22Rv1 (cell line): ENCODE measurements at regions not wholly inside any gene's neighbourhood (a gene's known extent, or its start where the extent isn't known, plus 50 kb on each side); places are given as distances from the start of the nearest gene placed in this dataset.

Source experiments
- ZFX ChIP-seq: fragments of 450-650 bp; IDR thresholded peaks from 2 replicates; pipeline ENCODE4 v1.6.1; 2017; ENCODE audit warnings: antibody characterized with exemption, borderline replicate concordance
- TF ChIP-seq, protein P1 (sequence below): fragments of 450-650 bp; IDR thresholded peaks from 2 replicates; pipeline ENCODE4 v1.5.1; 2017; ENCODE audit warnings: mild to moderate bottlenecking

DNA sequence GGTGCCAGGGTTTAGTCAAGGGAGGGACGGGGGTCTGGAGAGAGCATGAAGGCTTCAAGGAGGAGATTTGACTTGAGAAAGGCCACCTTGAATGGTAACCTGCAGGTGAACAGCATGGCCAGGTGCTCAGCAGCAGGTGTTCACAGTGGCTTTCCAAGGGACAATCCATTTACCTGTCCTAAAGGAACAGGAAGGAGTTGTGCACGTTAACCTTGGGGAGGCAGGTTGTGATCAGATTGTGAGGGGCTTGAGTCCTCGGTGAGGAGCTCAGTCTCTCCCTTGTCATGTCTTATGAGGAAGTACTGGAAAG, 120.1 kb upstream of the ERCC6L2 start:
- TF ChIP-seq, protein P1, sequence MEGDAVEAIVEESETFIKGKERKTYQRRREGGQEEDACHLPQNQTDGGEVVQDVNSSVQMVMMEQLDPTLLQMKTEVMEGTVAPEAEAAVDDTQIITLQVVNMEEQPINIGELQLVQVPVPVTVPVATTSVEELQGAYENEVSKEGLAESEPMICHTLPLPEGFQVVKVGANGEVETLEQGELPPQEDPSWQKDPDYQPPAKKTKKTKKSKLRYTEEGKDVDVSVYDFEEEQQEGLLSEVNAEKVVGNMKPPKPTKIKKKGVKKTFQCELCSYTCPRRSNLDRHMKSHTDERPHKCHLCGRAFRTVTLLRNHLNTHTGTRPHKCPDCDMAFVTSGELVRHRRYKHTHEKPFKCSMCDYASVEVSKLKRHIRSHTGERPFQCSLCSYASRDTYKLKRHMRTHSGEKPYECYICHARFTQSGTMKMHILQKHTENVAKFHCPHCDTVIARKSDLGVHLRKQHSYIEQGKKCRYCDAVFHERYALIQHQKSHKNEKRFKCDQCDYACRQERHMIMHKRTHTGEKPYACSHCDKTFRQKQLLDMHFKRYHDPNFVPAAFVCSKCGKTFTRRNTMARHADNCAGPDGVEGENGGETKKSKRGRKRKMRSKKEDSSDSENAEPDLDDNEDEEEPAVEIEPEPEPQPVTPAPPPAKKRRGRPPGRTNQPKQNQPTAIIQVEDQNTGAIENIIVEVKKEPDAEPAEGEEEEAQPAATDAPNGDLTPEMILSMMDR: no peak
- TF ChIP-seq ZFX: no peak
